LoVo (cell line): ENCODE measurements at regions not wholly inside any gene's neighbourhood (a gene's known extent, or its start where the extent isn't known, plus 50 kb on each side); places are given as distances from the start of the nearest gene placed in this dataset.
A peak's percentile ranks its signal among the peaks of the same experiment; 100 is the strongest.

Experiments used
- DNase-seq: peaks from one replicate; pipeline ENCODE4 v3.0.0-alpha.2; 2016; ENCODE audit warnings: low spot score

- DNase-seq = no peak
Measured at GRCh38 chr6:80725156-80725930, 618.9 kb downstream of the BCKDHB start.

- no peak for DNase-seq
Measured at GRCh38 chr6:80720824-80721223, 614.4 kb downstream of the BCKDHB start.

GRCh38 chr6:80714513-80714912, 608.0 kb downstream of the BCKDHB start:
- no peak for DNase-seq

- no peak for DNase-seq
Measured at GRCh38 chr6:80698459-80698858, 592.0 kb downstream of the BCKDHB start.

- DNase-seq = no peak
Measured at GRCh38 chr6:80696268-80696667, 589.8 kb downstream of the BCKDHB start.

GRCh38 chr6:80690551-80691131, 584.2 kb downstream of the BCKDHB start:
- no peak for DNase-seq

DNA sequence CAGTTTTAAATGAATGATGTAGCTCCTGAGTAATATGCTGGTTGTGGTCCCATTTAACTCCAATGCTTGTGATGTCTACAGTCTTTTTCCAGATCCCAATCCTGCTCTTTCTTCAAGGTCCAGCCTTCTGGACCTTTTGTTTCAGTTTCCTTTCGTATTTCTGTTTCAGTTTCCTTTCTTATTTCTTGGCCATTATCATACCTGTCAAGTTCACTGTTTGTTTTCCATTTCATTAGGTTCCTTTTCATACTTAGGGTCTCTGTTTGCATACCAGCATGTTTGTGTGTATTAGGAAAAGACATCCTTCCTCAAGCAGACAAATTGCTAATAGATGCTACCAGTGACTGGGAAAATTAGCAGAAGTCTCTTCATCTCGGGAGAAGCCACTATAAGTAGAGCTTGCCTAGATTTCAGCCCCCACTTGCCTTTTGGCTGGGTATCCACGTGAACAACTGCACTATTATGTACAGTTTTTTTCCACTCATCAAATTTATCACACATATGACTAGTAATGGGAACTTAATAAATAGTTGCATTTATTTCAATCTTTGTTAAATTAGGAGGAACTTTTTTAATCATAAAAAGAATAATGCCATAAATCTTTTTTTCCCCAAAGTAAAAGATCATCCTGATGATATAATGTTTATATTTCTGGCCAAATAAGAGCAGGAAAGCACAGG, 583.4 kb downstream of the BCKDHB start:
- no peak for DNase-seq

DNA sequence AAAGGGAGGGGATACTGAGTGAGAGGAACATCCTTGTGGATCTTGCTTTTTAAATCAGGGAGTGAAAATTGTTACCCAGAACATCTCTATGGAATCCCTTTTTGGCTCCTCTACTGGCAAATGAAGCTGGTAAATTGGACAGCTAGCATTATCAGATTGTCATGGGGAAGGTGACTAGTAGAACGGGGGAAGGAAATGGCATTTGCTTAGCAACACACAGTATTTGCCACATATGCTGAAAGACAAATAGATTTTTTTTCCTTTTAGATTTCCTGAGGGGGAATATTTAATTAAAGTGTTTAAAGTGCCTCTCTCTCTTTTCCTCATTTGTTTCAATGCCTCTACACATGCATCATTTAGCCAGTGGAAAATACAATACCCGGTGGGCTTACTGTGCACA, 573.5 kb downstream of the BCKDHB start:
- DNase-seq = no peak

DNA sequence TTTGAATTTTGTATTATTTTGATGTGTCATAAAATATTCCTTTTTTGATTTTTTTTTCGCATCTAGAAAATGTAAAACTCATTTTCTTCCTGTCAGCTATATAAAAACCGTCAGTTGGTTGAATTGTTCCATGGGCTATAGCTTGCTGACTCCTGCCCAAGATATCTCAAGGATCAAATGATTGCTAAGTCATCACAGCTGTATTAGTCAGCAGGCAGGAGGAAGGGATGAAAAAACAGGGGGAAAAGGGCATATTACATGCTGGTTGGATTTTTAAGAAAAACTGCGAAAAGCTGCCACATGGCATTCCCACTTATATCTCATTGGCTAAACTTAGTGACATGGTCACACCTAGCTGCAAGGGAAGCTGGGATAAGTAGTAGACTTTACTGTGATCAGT, 569.9 kb downstream of the BCKDHB start:
- no peak for DNase-seq

DNA sequence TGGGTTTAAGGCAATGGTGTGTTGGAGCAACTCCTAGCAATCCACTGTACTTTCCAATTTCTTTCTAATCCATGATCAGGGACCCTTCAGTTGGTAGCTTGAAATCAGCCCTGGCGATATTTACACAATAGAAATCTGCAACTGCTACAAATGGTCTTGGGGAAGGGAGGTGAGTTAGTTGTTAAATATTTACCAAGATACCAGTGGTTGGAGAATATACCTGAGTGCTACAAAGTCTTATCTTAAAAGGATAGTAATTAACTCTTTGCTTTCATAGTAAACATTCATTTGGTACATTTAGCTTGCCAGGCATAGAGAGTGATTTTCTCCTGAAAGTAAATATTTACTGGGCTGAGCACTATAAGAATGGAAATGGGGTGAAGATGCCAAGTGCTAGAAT, 568.2 kb downstream of the BCKDHB start:
- DNase-seq = no peak

GRCh38 chr6:80673367-80673766, 566.9 kb downstream of the BCKDHB start:
- DNase-seq = no peak

GRCh38 chr6:80667006-80667405, 560.5 kb downstream of the BCKDHB start:
- no peak for DNase-seq

DNA sequence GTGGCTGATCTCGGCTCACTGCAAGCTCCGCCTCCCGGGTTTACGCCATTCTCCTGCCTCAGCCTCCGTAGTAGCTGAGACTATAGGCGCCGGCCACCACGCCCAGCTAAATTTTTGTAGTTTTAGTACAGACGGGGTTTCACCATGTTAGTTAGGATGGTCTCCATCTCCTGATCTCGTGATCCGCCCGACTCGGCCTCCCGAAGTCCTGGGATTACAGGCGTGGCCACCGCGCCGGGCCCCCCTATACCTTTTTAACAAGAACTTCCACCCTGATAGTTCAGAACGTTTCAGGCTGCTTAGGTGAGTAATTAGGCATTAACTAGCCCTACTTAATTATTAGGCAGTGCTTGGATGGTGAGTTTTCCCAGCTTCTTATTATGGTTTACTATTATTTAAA, 552.5 kb downstream of the BCKDHB start:
- DNase-seq = no peak

DNA sequence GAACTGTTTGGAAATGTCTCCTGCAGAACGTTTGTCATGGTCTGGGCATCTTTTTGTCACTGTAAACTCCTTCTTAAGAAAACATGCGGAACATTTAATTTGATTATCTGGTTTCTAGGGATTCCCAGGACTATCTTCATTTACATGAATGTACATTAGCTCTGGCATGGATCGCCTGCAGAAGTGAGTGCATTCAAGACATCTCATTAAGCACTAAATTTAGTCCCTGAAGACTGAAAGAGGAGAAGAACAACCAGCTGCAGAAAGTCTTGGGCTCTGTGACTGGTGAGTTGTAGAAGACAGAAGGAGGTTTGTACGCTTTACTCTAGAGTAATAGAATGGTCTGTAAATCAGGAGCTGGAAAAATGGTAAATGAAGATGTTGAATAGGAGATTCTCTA, 540.7 kb downstream of the BCKDHB start:
- no peak for DNase-seq

GRCh38 chr6:80643881-80644280, 537.4 kb downstream of the BCKDHB start:
- no peak for DNase-seq

DNA sequence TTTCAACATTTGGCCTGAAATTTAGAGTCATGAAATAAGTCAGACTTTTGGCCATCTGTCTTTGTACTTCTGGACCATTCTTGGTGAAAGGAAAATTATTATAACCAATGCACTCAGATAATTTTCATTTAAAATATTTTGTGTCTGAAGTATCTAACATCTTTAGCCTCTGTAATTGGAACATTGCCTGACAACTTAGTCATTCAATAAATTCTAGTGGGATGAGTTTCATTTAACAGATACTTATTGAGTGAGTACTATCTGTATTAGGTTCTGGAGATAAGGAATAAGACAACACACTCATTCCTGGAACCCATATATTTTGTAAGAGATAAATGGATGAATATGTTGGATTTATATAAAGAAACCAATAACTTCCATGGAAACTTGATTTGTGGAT, 536.0 kb downstream of the BCKDHB start:
- DNase-seq = no peak

DNA sequence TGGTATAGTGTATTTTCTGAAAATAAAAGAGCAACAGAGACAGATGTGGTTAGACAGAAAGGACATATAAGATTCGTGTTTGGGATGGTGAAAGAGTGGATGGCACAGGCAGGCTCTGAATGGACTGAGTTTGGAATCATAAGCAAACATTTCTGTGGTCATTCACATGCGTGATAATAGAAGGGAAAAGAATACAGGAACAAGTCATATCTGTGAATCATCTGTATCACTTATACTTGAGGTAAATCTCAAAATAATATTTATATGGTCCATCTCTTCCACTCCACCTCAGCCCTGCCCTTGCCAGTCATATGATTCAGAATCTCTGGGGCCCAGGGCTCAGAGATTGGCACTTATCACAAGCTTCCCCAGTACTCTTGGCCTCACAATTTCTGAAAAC, 535.1 kb downstream of the BCKDHB start:
- no peak for DNase-seq

DNA sequence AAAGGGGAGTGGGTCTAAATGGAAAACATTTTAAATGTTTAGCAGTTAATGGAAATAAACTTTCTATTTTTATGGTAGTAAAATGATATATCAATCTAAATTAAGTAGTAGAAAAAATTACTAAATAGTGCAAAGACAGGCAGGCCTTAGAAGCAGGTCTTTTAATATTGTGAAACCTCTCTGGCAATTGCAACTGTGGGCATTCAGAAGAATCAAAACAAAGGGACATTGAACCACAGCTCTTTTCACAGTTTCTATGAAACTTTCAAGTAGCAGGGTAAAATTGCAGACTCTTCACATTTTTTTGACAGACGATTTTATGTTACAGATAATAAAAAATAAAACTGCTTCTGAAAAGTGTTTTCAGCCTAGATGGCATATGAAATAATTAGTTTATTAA, 533.7 kb downstream of the BCKDHB start:
- no peak for DNase-seq

- DNase-seq = no peak
Measured at GRCh38 chr6:80639181-80639629, 532.7 kb downstream of the BCKDHB start.

GRCh38 chr6:80638213-80639055, 532.0 kb downstream of the BCKDHB start:
- peak; percentile 77 for DNase-seq

DNA sequence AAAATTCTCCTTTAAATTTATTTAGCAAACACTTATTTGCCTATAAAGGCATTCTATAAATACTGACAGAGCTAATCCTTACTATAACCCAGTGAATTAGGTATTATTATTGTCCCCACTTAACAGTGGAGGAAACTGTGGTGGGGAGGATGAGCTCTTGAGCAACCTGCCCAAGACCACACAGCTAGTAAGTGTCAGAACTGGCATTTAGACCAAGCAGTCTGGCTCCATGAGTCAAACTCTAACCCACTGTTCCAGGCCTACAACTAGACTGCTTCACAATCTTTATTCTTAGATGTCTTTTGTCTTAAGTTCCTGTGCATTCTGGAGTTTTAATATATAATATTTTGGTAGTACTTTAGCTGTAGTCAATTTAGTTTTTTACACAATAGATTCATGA, 530.8 kb downstream of the BCKDHB start:
- DNase-seq = no peak

- DNase-seq = no peak
Measured at GRCh38 chr6:80636689-80637088, 530.2 kb downstream of the BCKDHB start.
